GM13977 (cell line): ENCODE measurements at regions not wholly inside any gene's neighbourhood (a gene's known extent, or its start where the extent isn't known, plus 50 kb on each side); places are given as distances from the start of the nearest gene placed in this dataset.

Source experiments
- DNase-seq: peaks from one replicate; pipeline ENCODE4 v3.0.0; 2012; ENCODE audit warnings: low spot score
- CTCF ChIP-seq: IDR thresholded peaks from 2 replicates; pipeline ENCODE4 v1.5.1; 2012; ENCODE audit warnings: mild to moderate bottlenecking, control low read depth; ENCODE audit not compliant: insufficient read depth; ENCODE audit errors: extremely low read depth, missing control alignments
- in situ Hi-C: fragments of 300-500 bp; cut with MboI; formaldehyde crosslinking; loops from one replicate; pipeline ENCODE4 v1.12.0; 2022; ENCODE audit warnings: low sequenced_read_pairs, low pct_unique_long_range_greater_than_20kb, mixed read lengths, inconsistent platforms; ENCODE audit not compliant: unreplicated experiment

DNA sequence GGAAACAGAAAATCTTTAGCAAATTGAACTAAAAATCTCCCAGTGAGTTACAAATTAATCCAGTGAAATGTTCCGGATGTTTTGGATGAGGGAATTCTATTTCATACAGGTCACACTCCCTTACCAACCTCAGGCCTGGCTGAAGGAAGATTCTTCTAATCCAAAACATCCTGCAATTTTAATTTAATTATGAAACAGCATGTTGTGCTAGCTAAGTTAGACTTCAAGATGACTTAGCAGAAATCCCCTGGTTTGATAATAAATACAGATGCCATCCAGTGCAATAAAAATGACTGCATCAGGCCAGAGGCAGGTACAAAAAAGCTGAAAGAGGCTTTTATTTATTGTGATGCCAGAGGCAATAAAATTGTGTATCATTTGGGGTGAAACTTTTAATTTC lies 96.7 kb upstream of the CLDN10 start:
- TF ChIP-seq CTCF, result no peak
- DNase-seq, result no peak
- in situ Hi-C loops, result no loop called here

DNA sequence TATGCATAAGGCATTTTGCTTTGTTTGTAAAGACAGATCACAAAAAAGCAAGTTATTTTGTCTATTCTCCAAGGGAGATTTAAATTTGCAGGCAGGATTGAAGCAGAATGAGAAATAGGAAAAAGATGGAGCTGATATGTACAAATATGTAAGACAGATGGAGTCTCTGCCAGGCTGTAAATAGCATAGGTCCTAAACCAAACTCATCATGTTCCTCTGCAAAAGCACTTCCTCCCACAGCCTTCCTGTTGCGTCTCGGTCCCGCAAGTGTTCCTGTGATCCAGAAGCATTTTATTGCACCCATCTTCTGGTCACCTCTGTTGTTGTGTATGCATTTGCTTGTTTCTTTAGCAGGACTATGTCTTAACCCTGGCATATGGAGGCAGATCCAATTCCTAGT lies 95.7 kb upstream of the CLDN10 start:
- TF ChIP-seq CTCF, result no peak

GRCh38 chr13:95457294-95457693 lies 95.2 kb upstream of the CLDN10 start:
- TF ChIP-seq CTCF, result no peak
- in situ Hi-C loops, result no loop called here
- DNase-seq, result peak; percentile 72

More for the DNA sequence above, 95.7 kb upstream of the CLDN10 start:
- in situ Hi-C loops, result no loop called here
- no peak for DNase-seq

DNA sequence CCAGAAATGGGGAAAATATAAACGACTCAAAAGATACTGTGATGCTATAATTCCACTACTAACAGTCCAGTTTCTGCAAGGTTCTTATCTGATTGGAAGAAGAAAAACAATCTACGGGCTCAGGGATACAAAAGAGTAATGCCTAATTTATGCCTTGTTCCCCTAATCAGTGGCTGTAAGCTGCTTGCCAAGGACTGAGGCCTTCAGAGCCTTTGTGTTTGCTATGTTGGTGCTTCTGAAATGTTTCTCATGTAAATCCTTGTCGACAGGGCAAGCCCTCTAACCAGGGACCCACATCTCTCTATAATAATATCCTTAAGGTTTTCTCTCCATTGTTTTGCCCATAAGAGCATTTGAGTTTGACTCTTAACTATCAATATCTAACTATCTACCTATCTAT lies 89.7 kb upstream of the CLDN10 start:
- in situ Hi-C loops, result no loop called here
- DNase-seq, result no peak

DNA sequence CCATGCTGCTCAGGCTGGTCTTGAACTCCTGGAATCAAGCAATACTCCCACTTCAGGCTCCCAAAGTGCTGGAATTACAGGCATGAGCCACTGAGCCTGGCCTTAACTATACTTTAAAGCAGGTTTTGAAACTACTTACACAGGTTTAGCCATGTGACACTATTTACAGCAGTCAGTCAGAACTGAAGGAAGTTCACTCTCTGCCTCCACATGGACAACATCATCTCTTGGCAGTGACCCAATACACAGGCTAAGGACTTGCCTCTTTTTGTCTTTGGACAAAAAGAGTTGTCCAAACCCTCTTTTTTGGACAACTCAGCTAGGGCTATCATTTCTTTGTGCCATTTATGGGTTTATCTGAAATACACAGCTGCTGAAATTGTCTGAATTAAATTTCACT lies 89.0 kb upstream of the CLDN10 start:
- TF ChIP-seq CTCF, result no peak
- DNase-seq, result no peak
- in situ Hi-C loops, result no loop called here

More for the DNA sequence above, 89.7 kb upstream of the CLDN10 start:
- TF ChIP-seq CTCF, result no peak

- no peak for DNase-seq
- in situ Hi-C loops, result loop anchor here (10.0 kb wide), 1 partner anchor 66 kb away; no protein-coding TSS in a partner anchor
- TF ChIP-seq CTCF, result no peak
Measured at GRCh38 chr13:95470574-95471366, 81.8 kb upstream of the CLDN10 start.

- TF ChIP-seq CTCF, result no peak
- in situ Hi-C loops, result loop anchor here (10.0 kb wide), 1 partner anchor 67 kb away; no protein-coding TSS in a partner anchor
- peak; percentile 38 for DNase-seq
Measured at GRCh38 chr13:95471960-95472359, 80.6 kb upstream of the CLDN10 start.
